VCaP (cell line): ENCODE measurements at regions not wholly inside any gene's neighbourhood (a gene's known extent, or its start where the extent isn't known, plus 50 kb on each side); places are given as distances from the start of the nearest gene placed in this dataset.

ENCODE experiments used
- H3K27ac ChIP-seq: fragments of 450-650 bp; 2 replicates; pipeline ENCODE4 v1.5.1; 2017
- TF ChIP-seq, protein P1 (sequence below): fragments of 450-650 bp; conservative IDR thresholded peaks from 2 replicates; pipeline ENCODE4 v1.5.1; 2017; ENCODE audit warnings: mild to moderate bottlenecking, moderate library complexity

GRCh38 chr18:70634576-70635147 lies 345.8 kb downstream of the SOCS6 start:
- TF ChIP-seq, protein P1, sequence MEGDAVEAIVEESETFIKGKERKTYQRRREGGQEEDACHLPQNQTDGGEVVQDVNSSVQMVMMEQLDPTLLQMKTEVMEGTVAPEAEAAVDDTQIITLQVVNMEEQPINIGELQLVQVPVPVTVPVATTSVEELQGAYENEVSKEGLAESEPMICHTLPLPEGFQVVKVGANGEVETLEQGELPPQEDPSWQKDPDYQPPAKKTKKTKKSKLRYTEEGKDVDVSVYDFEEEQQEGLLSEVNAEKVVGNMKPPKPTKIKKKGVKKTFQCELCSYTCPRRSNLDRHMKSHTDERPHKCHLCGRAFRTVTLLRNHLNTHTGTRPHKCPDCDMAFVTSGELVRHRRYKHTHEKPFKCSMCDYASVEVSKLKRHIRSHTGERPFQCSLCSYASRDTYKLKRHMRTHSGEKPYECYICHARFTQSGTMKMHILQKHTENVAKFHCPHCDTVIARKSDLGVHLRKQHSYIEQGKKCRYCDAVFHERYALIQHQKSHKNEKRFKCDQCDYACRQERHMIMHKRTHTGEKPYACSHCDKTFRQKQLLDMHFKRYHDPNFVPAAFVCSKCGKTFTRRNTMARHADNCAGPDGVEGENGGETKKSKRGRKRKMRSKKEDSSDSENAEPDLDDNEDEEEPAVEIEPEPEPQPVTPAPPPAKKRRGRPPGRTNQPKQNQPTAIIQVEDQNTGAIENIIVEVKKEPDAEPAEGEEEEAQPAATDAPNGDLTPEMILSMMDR, result no peak
- no peak overlapping the region for H3K27ac ChIP-seq

DNA sequence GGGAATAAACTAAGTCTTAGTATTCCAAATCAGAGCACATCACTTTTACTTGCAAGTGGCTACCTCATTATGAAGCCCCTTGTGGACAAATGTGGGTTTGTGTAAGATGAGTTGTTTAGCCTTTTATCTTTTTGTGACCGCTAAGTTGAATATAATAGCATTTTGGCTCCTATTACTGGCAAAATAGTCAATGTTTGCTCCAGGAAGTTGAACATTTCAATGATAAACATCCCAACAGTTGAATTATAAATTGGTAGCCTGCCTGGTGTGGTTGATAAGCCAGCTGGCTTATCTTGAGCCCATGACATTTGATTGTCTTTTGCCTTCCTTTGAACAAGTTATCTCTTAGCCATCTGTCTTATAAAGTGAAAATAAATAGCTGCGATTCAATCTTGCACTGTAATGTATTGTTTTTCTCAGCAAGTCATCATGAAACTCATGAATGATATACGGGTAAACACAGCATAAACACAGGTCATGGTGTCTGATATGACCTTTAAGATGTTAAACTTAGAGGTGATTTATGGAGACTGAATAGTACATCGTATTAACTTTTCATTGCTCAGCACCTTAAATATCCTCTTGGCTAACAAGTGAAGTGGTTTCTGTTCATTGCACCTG lies 338.4 kb downstream of the SOCS6 start:
- TF ChIP-seq, protein P1, result peak; percentile 46; the same call in 1 of the 2 replicates
- H3K27ac ChIP-seq, result peak overlapping the region; percentile 52; the same call in 1 of the 2 replicates

- H3K27ac ChIP-seq, result no peak overlapping the region
- TF ChIP-seq, protein P1, result no peak
Measured at GRCh38 chr18:70622622-70623419, 334.0 kb downstream of the SOCS6 start.

GRCh38 chr18:70621710-70622109 lies 332.9 kb downstream of the SOCS6 start:
- H3K27ac ChIP-seq, result no peak overlapping the region
- TF ChIP-seq, protein P1, result no peak

- H3K27ac ChIP-seq, result no peak overlapping the region
- TF ChIP-seq, protein P1, result no peak
Measured at GRCh38 chr18:70620837-70621612, 332.2 kb downstream of the SOCS6 start.

DNA sequence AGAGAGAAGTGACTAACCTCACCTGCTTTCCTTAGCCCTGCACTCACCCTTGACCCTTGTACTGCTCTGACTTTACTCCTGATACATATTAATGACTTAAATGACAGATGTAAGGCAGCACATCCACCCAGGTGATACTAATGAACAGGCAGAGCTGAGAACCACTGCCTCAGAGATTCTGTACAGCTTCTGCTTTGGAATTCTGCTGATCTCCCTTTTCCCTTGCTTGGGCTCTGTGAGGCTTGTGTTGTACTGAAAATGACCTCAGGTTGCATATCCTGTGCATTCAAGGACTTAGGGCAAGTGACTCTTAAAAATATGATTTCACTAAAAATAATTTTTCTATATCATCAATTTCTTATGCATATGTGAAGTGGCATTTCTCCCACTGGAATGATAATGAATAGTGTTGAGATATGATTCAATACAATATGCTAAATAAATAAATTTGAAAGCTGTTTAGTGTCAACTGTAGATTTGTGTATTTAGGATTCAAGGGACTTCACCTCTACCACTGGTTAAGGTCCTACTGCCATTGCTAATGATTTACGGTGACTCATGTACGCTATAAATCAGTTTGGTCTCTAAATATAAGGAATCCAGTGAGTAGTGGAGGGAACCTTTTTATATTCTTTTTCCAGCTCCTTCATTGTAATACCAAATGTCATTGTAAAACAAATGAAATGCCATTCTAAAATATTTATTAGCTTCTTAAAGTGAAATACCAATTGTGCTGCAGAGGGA lies 328.3 kb downstream of the SOCS6 start:
- TF ChIP-seq, protein P1, result no peak
- H3K27ac ChIP-seq, result no peak overlapping the region
